Vagina (tissue), 2 donors: ENCODE measurements at regions not wholly inside any gene's neighbourhood (a gene's known extent, or its start where the extent isn't known, plus 50 kb on each side); places are given as distances from the start of the nearest gene placed in this dataset.

Source experiments
- DNase-seq, 2 donors: peaks; one replicate each; pipeline ENCODE4 v3.0.0-alpha.2; 2017; ENCODE audit errors: extremely low spot score in 2 of 2
- H3K27ac ChIP-seq: fragments of 200-600 bp; sonication (generic); one replicate; pipeline ENCODE4 v1.5.1; 2019
- H3K27me3 ChIP-seq: fragments of 200-600 bp; sonication (generic); one replicate; pipeline ENCODE4 v1.5.1; 2019
- H3K36me3 ChIP-seq, 2 donors: fragments of 200-600 bp; sonication (generic); one replicate each; pipeline ENCODE4 v1.5.1; 2017 to 2019
- H3K4me1 ChIP-seq: fragments of 200-600 bp; sonication (generic); one replicate; pipeline ENCODE4 v1.5.1; 2019
- H3K4me3 ChIP-seq, 2 donors: fragments of 200-600 bp; sonication (generic); 1 replicate in 1 of 2; 2 replicates in 1 of 2; pipeline ENCODE4 v1.5.1; 2016 to 2019
- H3K9me3 ChIP-seq: fragments of 200-600 bp; sonication (generic); one replicate; pipeline ENCODE4 v1.5.1; 2019
- CTCF ChIP-seq, 3 experiments: fragments of 450-650 bp in 2 of 3; fragments of 200-600 bp in 1 of 3; sonication (generic) in 1 of 3; IDR thresholded peaks; one replicate each; pipeline ENCODE4 v1.5.1; 2017 to 2019; ENCODE audit warnings: antibody characterized with exemption in 3 of 3, mild to moderate bottlenecking in 2 of 3, moderate library complexity in 2 of 3
- POLR2A ChIP-seq, 2 donors: fragments of 450-650 bp; IDR thresholded peaks; one replicate each; pipeline ENCODE4 v1.6.1; 2017; ENCODE audit warnings: antibody characterized with exemption in 2 of 2, mild to moderate bottlenecking in 2 of 2, moderate library complexity in 2 of 2
- POLR2AphosphoS5 ChIP-seq, 2 donors: sonication (generic); formaldehyde crosslinking; IDR thresholded peaks; one replicate each; pipeline ENCODE4 v1.9.0; 2017; ENCODE audit warnings: antibody characterized with exemption in 2 of 2, mild to moderate bottlenecking in 2 of 2, low read depth in 1 of 2; ENCODE audit not compliant: insufficient read depth in 1 of 2
- intact Hi-C: fragments of 100-400 bp; cut with DNase I; formaldehyde crosslinking; loops from one replicate; pipeline ENCODE4 v1.15.1; 2023

GRCh38 chr1:69403756-69404320 is 163.9 kb upstream of the LRRC7 start:
- no peak for DNase-seq
- no peak overlapping the region for H3K4me3 ChIP-seq
- intact Hi-C loops = no loop called here
- no peaks in the 10 kb centered on the region for H3K36me3 ChIP-seq
- no peaks in the 10 kb centered on the region for H3K9me3 ChIP-seq
- TF ChIP-seq CTCF (IDR thresholded peaks at IDR 0.05) (no peak), POLR2AphosphoS5 (IDR thresholded peaks at IDR 0.05; ENCODE audit: insufficient read depth in 1 of 2, low read depth in 1 of 2) (no peak), POLR2A (IDR thresholded peaks at IDR 0.05) (no peak)
- no peak overlapping the region for H3K27ac ChIP-seq
- H3K4me1 ChIP-seq = no peaks in the 10 kb centered on the region
- no peaks in the 10 kb centered on the region for H3K27me3 ChIP-seq

GRCh38 chr1:69404486-69404885 is 163.2 kb upstream of the LRRC7 start:
- no peaks in the 10 kb centered on the region for H3K36me3 ChIP-seq
- H3K27ac ChIP-seq = no peak overlapping the region
- H3K4me3 ChIP-seq = no peak overlapping the region
- no peaks in the 10 kb centered on the region for H3K4me1 ChIP-seq
- no peaks in the 10 kb centered on the region for H3K27me3 ChIP-seq
- intact Hi-C loops = no loop called here
- TF ChIP-seq POLR2A (IDR thresholded peaks at IDR 0.05) = no peak
- TF ChIP-seq POLR2AphosphoS5 (IDR thresholded peaks at IDR 0.05; ENCODE audit: insufficient read depth in 1 of 2, low read depth in 1 of 2) = no peak
- no peak for TF ChIP-seq CTCF (IDR thresholded peaks at IDR 0.05)
- no peaks in the 10 kb centered on the region for H3K9me3 ChIP-seq
- no peak for DNase-seq

GRCh38 chr1:69406244-69406643 is 161.5 kb upstream of the LRRC7 start:
- intact Hi-C loops = no loop called here

DNA sequence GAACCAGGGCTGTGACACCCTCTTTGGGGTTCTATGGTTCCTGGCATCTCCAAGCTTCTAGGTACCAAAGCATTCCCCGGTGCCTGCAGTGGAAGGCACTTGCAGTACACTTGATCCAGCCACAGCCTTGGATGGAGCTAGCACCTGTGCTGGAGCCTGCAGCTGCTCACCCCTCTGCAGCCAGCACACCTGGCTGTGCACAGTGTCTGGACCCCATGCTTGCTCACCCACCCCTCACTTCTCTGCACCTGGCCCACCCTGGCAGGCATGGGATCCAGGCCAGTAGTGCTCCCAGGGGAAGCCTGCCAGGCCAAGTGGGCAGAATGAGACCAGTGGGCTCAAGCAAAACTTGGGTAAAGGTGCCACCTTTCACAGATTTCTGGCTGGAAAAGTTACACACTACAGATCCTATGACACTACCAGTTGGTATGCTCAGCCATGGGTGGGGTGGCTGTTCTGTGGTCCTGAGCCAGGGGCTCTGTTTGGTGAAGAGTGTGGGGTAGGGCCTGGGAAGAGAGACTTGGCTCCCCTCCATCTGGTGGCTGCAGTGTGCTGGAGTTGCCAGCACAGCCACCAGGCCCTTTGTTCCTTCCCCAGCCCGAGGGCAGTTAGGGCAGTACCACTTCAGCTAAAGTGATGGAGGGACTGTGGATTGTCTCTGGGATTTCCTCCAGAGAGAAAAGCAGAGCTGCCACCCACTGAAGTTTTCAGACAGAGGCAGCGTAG is 157.8 kb upstream of the LRRC7 start:
- TF ChIP-seq POLR2A (IDR thresholded peaks at IDR 0.05) (no peak), CTCF (IDR thresholded peaks at IDR 0.05) (no peak), POLR2AphosphoS5 (IDR thresholded peaks at IDR 0.05; ENCODE audit: insufficient read depth in 1 of 2, low read depth in 1 of 2) (no peak)
- H3K9me3 ChIP-seq = no peaks in the 10 kb centered on the region
- no peak overlapping the region for H3K27ac ChIP-seq
- H3K4me1 ChIP-seq = no peaks in the 10 kb centered on the region
- intact Hi-C loops = no loop called here
- no peak for DNase-seq
- no peak overlapping the region for H3K4me3 ChIP-seq
- H3K36me3 ChIP-seq = no peaks in the 10 kb centered on the region
- no peaks in the 10 kb centered on the region for H3K27me3 ChIP-seq

More at GRCh38 chr1:69406244-69406643, 161.5 kb upstream of the LRRC7 start:
- TF ChIP-seq POLR2A (IDR thresholded peaks at IDR 0.05) (no peak), POLR2AphosphoS5 (IDR thresholded peaks at IDR 0.05; ENCODE audit: insufficient read depth in 1 of 2, low read depth in 1 of 2) (no peak), CTCF (IDR thresholded peaks at IDR 0.05) (no peak)
- DNase-seq = no peak
- Histone ChIP-seq H3K27ac (no peak overlapping the region), H3K27me3 (no peaks in the 10 kb centered on the region), H3K4me3 (no peak overlapping the region), H3K36me3 (no peaks in the 10 kb centered on the region), H3K4me1 (no peaks in the 10 kb centered on the region), H3K9me3 (no peaks in the 10 kb centered on the region)

DNA sequence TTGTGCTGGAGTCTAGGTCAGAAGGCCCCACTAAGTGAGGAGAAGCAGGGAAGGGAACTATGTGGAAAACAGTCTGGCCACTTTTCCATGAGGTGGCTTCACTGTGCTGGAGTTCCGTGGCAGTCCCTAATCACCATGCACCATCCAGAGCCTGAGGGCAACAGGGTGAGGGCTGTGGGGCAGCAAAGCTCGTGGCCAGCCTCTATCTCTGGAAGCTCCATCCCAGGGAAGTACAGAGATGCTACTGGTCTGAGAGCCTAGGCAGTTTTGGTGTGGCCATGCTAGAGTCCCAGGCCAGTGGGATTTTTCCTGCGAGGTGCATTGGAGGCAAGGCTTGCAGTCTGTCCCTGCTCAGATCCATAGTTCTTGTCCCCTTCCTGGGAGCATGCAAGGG is 157.3 kb upstream of the LRRC7 start:
- Histone ChIP-seq H3K9me3 (no peaks in the 10 kb centered on the region), H3K36me3 (no peaks in the 10 kb centered on the region), H3K4me1 (no peaks in the 10 kb centered on the region), H3K27ac (no peak overlapping the region), H3K4me3 (no peak overlapping the region), H3K27me3 (no peaks in the 10 kb centered on the region)
- intact Hi-C loops = no loop called here
- DNase-seq = no peak
- TF ChIP-seq CTCF (IDR thresholded peaks at IDR 0.05) (no peak), POLR2A (IDR thresholded peaks at IDR 0.05) (no peak), POLR2AphosphoS5 (IDR thresholded peaks at IDR 0.05; ENCODE audit: insufficient read depth in 1 of 2, low read depth in 1 of 2) (no peak)
